ELF-1 (cell line): ENCODE measurements at regions not wholly inside any gene's neighbourhood (a gene's known extent, or its start where the extent isn't known, plus 50 kb on each side); places are given as distances from the start of the nearest gene placed in this dataset.
"Not testable (repeated sequence)": the region's sequence is repeated elsewhere in the genome, so short reads cannot be mapped to it uniquely, and the experiment has no call there.

Experiments used
- DNase-seq: peaks from one replicate; pipeline ENCODE4 v3.0.0-alpha.2; 2016; ENCODE audit warnings: low read depth, low spot score

GRCh38 chr10:25076506-25077177 lies 60.2 kb downstream of the THNSL1 start:
- DNase-seq, result no peak

- DNase-seq, result no peak
Measured at GRCh38 chr10:25078658-25079431, 62.4 kb downstream of the THNSL1 start.

GRCh38 chr10:25080880-25081581 lies 64.6 kb downstream of the THNSL1 start:
- DNase-seq, result peak; percentile 88

- DNase-seq, result peak; percentile 48
Measured at GRCh38 chr10:25082276-25083204, 66.1 kb downstream of the THNSL1 start.

GRCh38 chr10:25083546-25084111 lies 67.2 kb downstream of the THNSL1 start:
- no peak for DNase-seq

GRCh38 chr10:25084447-25084846 lies 68.0 kb downstream of the THNSL1 start:
- DNase-seq, result no peak

- no peak for DNase-seq
Measured at GRCh38 chr10:25094590-25094989, 78.2 kb downstream of the THNSL1 start.

GRCh38 chr10:25097669-25098411 lies 77.0 kb upstream of the GPR158 start:
- no peak for DNase-seq

GRCh38 chr10:25100141-25100540 lies 74.7 kb upstream of the GPR158 start:
- DNase-seq, result no peak

GRCh38 chr10:25101461-25102146 lies 73.2 kb upstream of the GPR158 start:
- DNase-seq, result no peak

GRCh38 chr10:25102147-25102822 lies 72.5 kb upstream of the GPR158 start:
- DNase-seq, result no peak

GRCh38 chr10:25103703-25104102 lies 71.1 kb upstream of the GPR158 start:
- no peak for DNase-seq

GRCh38 chr10:25104441-25104840 lies 70.4 kb upstream of the GPR158 start:
- DNase-seq, result no peak

- DNase-seq, result no peak
Measured at GRCh38 chr10:25105262-25105661, 69.5 kb upstream of the GPR158 start.

- no peak for DNase-seq
Measured at GRCh38 chr10:25105743-25106260, 69.0 kb upstream of the GPR158 start.

GRCh38 chr10:25107756-25108155 lies 67.0 kb upstream of the GPR158 start:
- no peak for DNase-seq

GRCh38 chr10:25109896-25110295 lies 64.9 kb upstream of the GPR158 start:
- DNase-seq, result not testable (repeated sequence)

GRCh38 chr10:25112016-25112415 lies 62.8 kb upstream of the GPR158 start:
- DNase-seq, result no peak
